Prostate gland (tissue), 2 donors: ENCODE measurements at regions not wholly inside any gene's neighbourhood (a gene's known extent, or its start where the extent isn't known, plus 50 kb on each side); places are given as distances from the start of the nearest gene placed in this dataset.

Experiments
- DNase-seq: peaks from one replicate; pipeline ENCODE4 v3.0.0-alpha.2; 2019; ENCODE audit warnings: low spot score
- H3K27ac ChIP-seq, 2 donors: fragments of 200-600 bp; sonication (generic); 2 replicates each; pipeline ENCODE4 v1.5.1; 2017 to 2019
- H3K27me3 ChIP-seq: fragments of 200-600 bp; sonication (generic); replicated peaks from 2 replicates; pipeline ENCODE4 v1.5.1; 2019; ENCODE audit not compliant: insufficient read depth
- H3K36me3 ChIP-seq, 2 donors: fragments of 200-600 bp; sonication (generic); 1 replicate in 1 of 2; 2 replicates in 1 of 2; pipeline versions ENCODE4 v1.5.1 to v1.8.1; 2017 to 2019
- H3K4me1 ChIP-seq: fragments of 200-600 bp; sonication (generic); replicated peaks from 2 replicates; pipeline ENCODE4 v1.5.1; 2019
- H3K4me3 ChIP-seq, 2 donors: fragments of 200-600 bp; sonication (generic); 2 replicates each; pipeline ENCODE4 v1.5.1; 2017 to 2019
- H3K9me3 ChIP-seq: fragments of 200-600 bp; sonication (generic); 2 replicates; pipeline ENCODE4 v1.5.1; 2017
- CTCF ChIP-seq, 4 experiments: fragments of 200-600 bp in 2 of 4; fragments of 450-650 bp in 2 of 4; sonication (generic) in 2 of 4; IDR thresholded peaks; 1 replicate in 3 of 4; 2 replicates in 1 of 4; pipeline ENCODE4 v1.5.1; 2016 to 2019; ENCODE audit warnings: antibody characterized with exemption in 4 of 4, mild to moderate bottlenecking in 2 of 4, moderate library complexity in 2 of 4
- POLR2A ChIP-seq: fragments of 450-650 bp; IDR thresholded peaks from one replicate; pipeline ENCODE4 v1.6.1; 2016; ENCODE audit warnings: antibody characterized with exemption, mild to moderate bottlenecking
- POLR2AphosphoS5 ChIP-seq: sonication (generic); formaldehyde crosslinking; IDR thresholded peaks from one replicate; pipeline ENCODE4 v1.6.1; 2017; ENCODE audit warnings: antibody characterized with exemption
- WGBS: methylation state at CpG from one replicate; pipeline ENCODE4 v1.1.5; 2018; 5-methylcytosine and 5-hydroxymethylcytosine counted together
- intact Hi-C: fragments of 100-400 bp; cut with DNase I; formaldehyde crosslinking; loops from one replicate; pipeline ENCODE4 v1.14.2; 2022

DNA sequence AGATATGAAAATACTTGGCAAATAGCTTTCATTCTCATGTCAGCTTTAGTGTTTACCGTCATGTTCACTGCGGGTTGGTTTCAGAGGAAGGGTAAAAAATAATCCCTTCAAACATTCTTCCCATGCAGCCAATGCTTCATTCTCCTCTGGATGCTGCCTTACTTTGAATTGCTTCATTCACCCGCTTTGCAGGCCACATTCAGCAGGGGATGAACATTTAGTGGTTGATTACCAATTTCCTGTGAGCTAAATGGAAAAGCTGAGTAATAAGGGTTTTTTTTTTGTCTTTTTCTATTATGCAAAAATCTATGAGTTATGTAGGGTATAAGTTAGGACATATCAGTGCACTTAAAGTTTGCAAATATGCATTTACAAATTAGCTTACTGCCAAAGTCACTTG, 96.3 kb upstream of the MEF2C start:
- no peak for TF ChIP-seq POLR2A
- TF ChIP-seq CTCF (IDR thresholded peaks at IDR 0.05), result no peak
- no peak for TF ChIP-seq POLR2AphosphoS5
- H3K27ac ChIP-seq, result no peak overlapping the region
- no peaks in the 10 kb centered on the region for H3K9me3 ChIP-seq
- WGBS, result 45% methylated on average over 3 of the region's 3 CpGs
- no peaks in the 10 kb centered on the region for H3K4me1 ChIP-seq
- no peaks in the 10 kb centered on the region for H3K27me3 ChIP-seq
- H3K4me3 ChIP-seq, result no peak overlapping the region
- H3K36me3 ChIP-seq, result no peaks in the 10 kb centered on the region
- intact Hi-C loops, result no loop called here
- no peak for DNase-seq

DNA sequence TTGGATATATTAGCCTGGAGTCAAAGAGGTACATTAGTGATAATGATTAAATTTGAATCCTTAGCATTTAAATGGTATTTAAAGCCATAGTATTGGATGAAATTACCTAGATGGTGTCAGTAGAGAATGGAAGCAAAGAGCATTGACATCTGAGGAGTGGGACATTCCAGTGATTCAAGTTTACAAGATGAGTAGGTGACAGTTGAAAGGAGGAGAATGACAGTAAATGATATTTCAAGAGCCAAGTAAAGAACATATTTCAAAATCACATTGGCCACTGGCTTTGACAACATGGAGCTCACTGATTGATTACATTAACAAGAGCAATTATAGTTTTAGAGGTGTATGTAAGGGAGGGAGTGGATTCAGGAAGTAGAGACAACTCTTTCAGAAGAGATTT, 93.9 kb upstream of the MEF2C start:
- TF ChIP-seq POLR2A (no peak), POLR2AphosphoS5 (no peak), CTCF (IDR thresholded peaks at IDR 0.05) (no peak)
- Histone ChIP-seq H3K4me3 (no peak overlapping the region), H3K4me1 (no peaks in the 10 kb centered on the region), H3K27me3 (no peaks in the 10 kb centered on the region), H3K36me3 (no peaks in the 10 kb centered on the region), H3K27ac (no peak overlapping the region), H3K9me3 (no peaks in the 10 kb centered on the region)
- intact Hi-C loops, result no loop called here
- DNase-seq, result no peak

- TF ChIP-seq POLR2A, result no peak
- no peak for TF ChIP-seq POLR2AphosphoS5
- no peak for TF ChIP-seq CTCF (IDR thresholded peaks at IDR 0.05)
- 80% methylated on average over 3 of the region's 3 CpGs for WGBS
- Histone ChIP-seq H3K4me3 (no peak overlapping the region), H3K4me1 (no peaks in the 10 kb centered on the region), H3K9me3 (no peaks in the 10 kb centered on the region), H3K36me3 (no peaks in the 10 kb centered on the region), H3K27me3 (no peaks in the 10 kb centered on the region), H3K27ac (no peak overlapping the region)
- intact Hi-C loops, result no loop called here
- DNase-seq, result no peak
These were observed 84.9 kb upstream of the MEF2C start for GRCh38 chr5:88967633-88968585.

DNA sequence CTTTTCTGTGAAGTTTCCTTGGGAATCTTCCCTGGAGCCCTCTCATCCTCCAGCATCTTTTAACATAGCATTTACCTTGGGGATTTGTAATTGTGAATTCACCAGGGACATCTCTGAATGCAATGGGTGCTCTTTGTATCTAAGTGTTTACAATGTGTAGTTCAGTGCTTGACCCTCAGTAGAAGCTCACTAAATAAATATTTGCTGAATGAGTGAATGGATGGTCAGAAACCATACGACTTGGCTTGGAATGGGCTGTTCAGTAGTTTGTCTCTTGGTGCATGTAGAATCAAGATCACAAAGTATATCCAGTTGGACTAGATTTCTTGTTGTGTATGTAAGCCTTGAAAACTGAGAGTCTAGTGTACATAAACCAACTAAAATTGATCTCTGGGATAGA, 81.8 kb upstream of the MEF2C start:
- 46% methylated on average over 1 of the region's 1 CpG for WGBS
- H3K27ac ChIP-seq, result no peak overlapping the region
- no peak overlapping the region for H3K4me3 ChIP-seq
- no peaks in the 10 kb centered on the region for H3K36me3 ChIP-seq
- H3K27me3 ChIP-seq, result no peaks in the 10 kb centered on the region
- TF ChIP-seq CTCF (IDR thresholded peaks at IDR 0.05), result no peak
- TF ChIP-seq POLR2AphosphoS5, result no peak
- no peak for TF ChIP-seq POLR2A
- H3K9me3 ChIP-seq, result no peaks in the 10 kb centered on the region
- H3K4me1 ChIP-seq, result no peaks in the 10 kb centered on the region
- no peak for DNase-seq
- intact Hi-C loops, result no loop called here

DNA sequence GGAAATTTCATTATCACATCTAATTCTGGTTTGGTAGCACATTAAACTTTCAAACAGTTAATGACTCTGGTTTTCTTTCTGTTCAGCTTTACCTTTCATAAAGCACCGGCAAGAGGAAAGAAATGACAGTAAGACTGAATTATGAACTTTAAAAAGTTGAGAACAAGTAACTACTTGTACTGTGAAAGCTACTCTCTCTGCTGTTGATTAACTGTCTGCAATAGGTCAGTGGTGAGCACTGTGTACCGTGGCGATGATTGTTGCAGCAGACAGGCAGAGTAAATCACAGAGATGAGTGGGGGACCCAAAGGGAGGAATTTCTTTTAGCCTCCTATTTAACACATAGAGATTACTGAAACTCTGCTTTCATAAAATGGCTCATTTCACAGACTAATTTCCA, 74.0 kb upstream of the MEF2C start:
- WGBS, result 17% methylated on average over 3 of the region's 3 CpGs
- no peaks in the 10 kb centered on the region for H3K27me3 ChIP-seq
- intact Hi-C loops, result no loop called here
- no peak overlapping the region for H3K27ac ChIP-seq
- H3K4me3 ChIP-seq, result no peak overlapping the region
- no peaks in the 10 kb centered on the region for H3K9me3 ChIP-seq
- TF ChIP-seq POLR2A, result no peak
- no peak for TF ChIP-seq POLR2AphosphoS5
- TF ChIP-seq CTCF (IDR thresholded peaks at IDR 0.05), result no peak
- no peaks in the 10 kb centered on the region for H3K4me1 ChIP-seq
- no peaks in the 10 kb centered on the region for H3K36me3 ChIP-seq
- DNase-seq, result no peak
